ENCODE measurements at regions not wholly inside any gene's neighbourhood (a gene's known extent, or its start where the extent isn't known, plus 50 kb on each side); places are given as distances from the start of the nearest gene placed in this dataset.

GRCh38 chr14:39615352-39615751 lies 183.1 kb upstream of the FBXO33 start:
- TF ChIP-seq CTCF (IDR thresholded peaks at IDR 0.05) (no peak), EP300 (IDR thresholded peaks at IDR 0.05) (no peak), POLR2A (IDR thresholded peaks at IDR 0.05) (no peak)
- 82 to 85% methylated on average over 2 of the region's 2 CpGs for WGBS, 2 donors
- no peak for DNase-seq (ENCODE audit: low spot score in 2 of 2)
- Histone ChIP-seq H3K27ac (no peak overlapping the region), H3K9me3 (no peaks in the 10 kb centered on the region), H3K27me3 (no peaks in the 10 kb centered on the region), H3K4me3 (no peak overlapping the region), H3K36me3 (no peaks in the 10 kb centered on the region), H3K4me1 (no peaks in the 10 kb centered on the region)

GRCh38 chr14:39614297-39614923 lies 182.2 kb upstream of the FBXO33 start:
- no peaks in the 10 kb centered on the region for H3K27me3 ChIP-seq
- no peaks in the 10 kb centered on the region for H3K9me3 ChIP-seq
- TF ChIP-seq CTCF (IDR thresholded peaks at IDR 0.05), result no peak
- TF ChIP-seq POLR2A (IDR thresholded peaks at IDR 0.05), result no peak
- no peak for TF ChIP-seq EP300 (IDR thresholded peaks at IDR 0.05)
- no peak for DNase-seq (ENCODE audit: low spot score in 2 of 2)
- H3K4me3 ChIP-seq, result no peak overlapping the region
- 72 to 88% methylated on average over 3 of the region's 3 CpGs for WGBS, 2 donors
- no peak overlapping the region for H3K27ac ChIP-seq
- H3K36me3 ChIP-seq, result no peaks in the 10 kb centered on the region
- H3K4me1 ChIP-seq, result no peaks in the 10 kb centered on the region

GRCh38 chr14:39609119-39609518 lies 176.9 kb upstream of the FBXO33 start:
- no peak for DNase-seq (ENCODE audit: low spot score in 2 of 2)
- H3K27me3 ChIP-seq, result no peaks in the 10 kb centered on the region
- H3K4me3 ChIP-seq, result no peak overlapping the region

GRCh38 chr14:39607978-39608377 lies 175.7 kb upstream of the FBXO33 start:
- TF ChIP-seq POLR2A (IDR thresholded peaks at IDR 0.05) (no peak), EP300 (IDR thresholded peaks at IDR 0.05) (no peak), CTCF (IDR thresholded peaks at IDR 0.05) (no peak)
- WGBS, 2 donors, result 94 to 96% methylated on average over 1 of the region's 1 CpG
- Histone ChIP-seq H3K36me3 (no peaks in the 10 kb centered on the region), H3K27me3 (no peaks in the 10 kb centered on the region), H3K27ac (no peak overlapping the region), H3K4me1 (no peaks in the 10 kb centered on the region), H3K4me3 (no peak overlapping the region), H3K9me3 (no peaks in the 10 kb centered on the region)
- DNase-seq (ENCODE audit: low spot score in 2 of 2), result no peak

More at GRCh38 chr14:39609119-39609518, 176.9 kb upstream of the FBXO33 start:
- H3K4me1 ChIP-seq, result no peaks in the 10 kb centered on the region
- TF ChIP-seq EP300 (IDR thresholded peaks at IDR 0.05), result no peak
- TF ChIP-seq CTCF (IDR thresholded peaks at IDR 0.05), result no peak
- no peak for TF ChIP-seq POLR2A (IDR thresholded peaks at IDR 0.05)
- H3K9me3 ChIP-seq, result no peaks in the 10 kb centered on the region
- H3K27ac ChIP-seq, result no peak overlapping the region
- H3K36me3 ChIP-seq, result no peaks in the 10 kb centered on the region

GRCh38 chr14:39603942-39604341 lies 171.7 kb upstream of the FBXO33 start:
- Histone ChIP-seq H3K4me3 (no peak overlapping the region), H3K27ac (no peak overlapping the region), H3K27me3 (no peaks in the 10 kb centered on the region), H3K36me3 (no peaks in the 10 kb centered on the region), H3K9me3 (peaks cover 0 to 17% (median 3%) of the 10 kb centered on the region in 4 donors), H3K4me1 (no peaks in the 10 kb centered on the region)
- no peak for TF ChIP-seq POLR2A (IDR thresholded peaks at IDR 0.05)
- no peak for TF ChIP-seq CTCF (IDR thresholded peaks at IDR 0.05)
- TF ChIP-seq EP300 (IDR thresholded peaks at IDR 0.05), result no peak
- 77 to 87% methylated on average over 1 of the region's 1 CpG for WGBS, 2 donors
- DNase-seq (ENCODE audit: low spot score in 2 of 2), result no peak
